ENCODE measurements at regions not wholly inside any gene's neighbourhood (a gene's known extent, or its start where the extent isn't known, plus 50 kb on each side); places are given as distances from the start of the nearest gene placed in this dataset.

DNA sequence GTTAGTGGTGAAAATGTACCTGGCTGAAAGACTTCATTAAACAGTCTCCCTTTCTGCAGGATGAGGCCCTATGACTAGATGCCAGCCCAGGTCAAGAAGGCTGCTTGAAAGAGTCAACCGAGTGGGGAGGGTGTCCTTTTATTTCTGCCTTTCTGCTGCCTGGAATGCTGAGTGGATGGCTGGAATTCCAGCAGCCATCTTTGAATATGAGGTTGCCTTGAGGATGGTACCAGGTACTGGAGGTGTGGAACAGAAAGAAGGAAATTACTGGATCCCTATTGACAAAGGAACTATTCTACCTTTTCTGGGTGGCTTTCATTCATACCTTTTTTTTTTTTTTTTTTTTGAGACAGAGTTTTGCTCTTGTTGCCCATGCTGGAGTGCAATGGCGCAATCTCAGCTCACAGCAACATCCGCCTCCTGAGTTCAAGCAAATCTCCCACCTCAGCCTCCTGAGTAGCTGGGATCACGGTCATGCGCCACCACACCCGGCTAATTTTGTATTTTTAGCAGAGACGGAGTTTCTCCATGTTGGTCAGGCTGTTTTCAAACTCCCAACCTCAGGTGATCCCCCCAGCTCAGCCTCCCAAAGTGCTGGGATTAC is 89.5 kb upstream of the SLC22A11 start:
- ATAC-seq (replicated peaks; ENCODE audit: extremely low read depth, poor library complexity, severe bottlenecking) = no peak
- Mint-ChIP-seq H3K27me3 (peaks cover 37% of the 10 kb centered on the region), H3K4me1 (no peaks in the 10 kb centered on the region), H3K36me3 (ENCODE audit: insufficient read depth) (no peaks in the 10 kb centered on the region), H3K4me3 (no peak overlapping the region), H3K27ac (ENCODE audit: low read depth) (no peak overlapping the region), H3K9me3 (peaks cover 6% of the 10 kb centered on the region)
- no peak for DNase-seq (ENCODE audit: low spot score in 2 of 2)

DNA sequence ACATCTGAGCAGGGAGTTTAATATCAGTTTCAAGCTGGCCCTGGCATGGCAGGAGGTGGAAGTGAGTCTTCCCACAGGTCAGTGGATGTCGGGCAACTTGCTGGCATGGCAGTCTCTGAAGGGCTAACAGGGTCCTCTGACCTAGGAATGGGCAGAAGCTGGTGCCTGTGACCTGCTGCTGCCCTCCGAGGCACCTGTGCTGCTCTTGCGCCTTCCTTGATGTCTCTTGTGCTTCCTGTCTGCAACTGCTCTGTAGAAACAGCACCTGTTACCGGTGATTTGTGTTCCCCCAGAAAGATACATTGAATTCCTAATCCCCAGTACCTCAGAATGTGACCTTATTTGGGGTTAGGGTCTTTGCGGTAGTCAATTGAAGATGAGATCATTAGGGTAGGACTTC is 86.5 kb upstream of the SLC22A11 start:
- Mint-ChIP-seq H3K4me1 (no peaks in the 10 kb centered on the region), H3K27me3 (peaks cover 62% of the 10 kb centered on the region), H3K4me3 (no peak overlapping the region), H3K27ac (ENCODE audit: low read depth) (no peak overlapping the region), H3K9me3 (peaks cover 6% of the 10 kb centered on the region), H3K36me3 (ENCODE audit: insufficient read depth) (no peaks in the 10 kb centered on the region)
- DNase-seq (ENCODE audit: low spot score in 2 of 2) (no peak), ATAC-seq (replicated peaks; ENCODE audit: extremely low read depth, poor library complexity, severe bottlenecking) (no peak)

DNA sequence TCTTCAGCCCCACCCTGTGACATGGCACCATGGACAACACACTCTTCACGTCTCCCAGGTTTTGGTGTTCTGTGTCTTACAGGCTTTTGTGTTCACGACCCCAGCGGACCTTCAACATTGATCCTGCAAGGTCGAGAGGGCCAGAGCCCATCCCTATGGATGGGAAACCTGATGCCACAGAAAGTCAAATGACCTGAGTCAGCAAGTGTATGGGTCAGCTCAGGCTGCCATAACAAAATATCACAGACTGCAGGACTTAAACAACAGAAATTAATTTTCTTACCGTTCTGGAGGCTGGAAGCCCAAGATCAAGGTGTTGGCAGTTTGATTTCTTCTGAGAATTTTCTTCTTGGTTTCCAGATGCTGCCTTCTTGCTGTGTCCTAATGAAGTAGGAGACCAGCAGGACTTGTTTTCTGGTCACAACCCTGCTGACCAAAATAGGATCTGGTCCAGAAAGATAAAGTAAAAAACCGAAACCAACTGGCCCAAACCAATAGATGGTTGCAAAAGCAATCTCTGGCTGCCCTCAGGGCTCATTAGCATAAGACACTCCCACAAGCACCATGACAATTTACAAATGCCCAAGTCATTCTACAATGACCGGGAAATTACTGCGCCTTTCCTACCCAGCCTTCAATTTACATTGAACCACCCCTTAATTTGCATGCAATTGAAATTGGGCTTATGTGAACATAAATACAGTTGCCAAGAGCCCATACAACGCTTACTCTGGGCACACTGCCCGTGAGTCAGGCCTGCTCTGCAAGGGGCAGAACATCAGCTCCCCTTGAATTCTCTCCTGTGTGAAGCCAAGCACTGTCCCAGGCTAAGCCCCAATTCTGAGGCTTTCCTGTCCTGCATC is 82.9 kb upstream of the SLC22A11 start:
- DNase-seq (ENCODE audit: low spot score in 2 of 2) (no peak), ATAC-seq (replicated peaks; ENCODE audit: extremely low read depth, poor library complexity, severe bottlenecking) (no peak)
- Mint-ChIP-seq H3K9me3 (peaks cover 6% of the 10 kb centered on the region), H3K4me3 (no peak overlapping the region), H3K36me3 (ENCODE audit: insufficient read depth) (no peaks in the 10 kb centered on the region), H3K27me3 (peaks cover 92% of the 10 kb centered on the region), H3K4me1 (peaks cover 5% of the 10 kb centered on the region), H3K27ac (ENCODE audit: low read depth) (no peak overlapping the region)

DNA sequence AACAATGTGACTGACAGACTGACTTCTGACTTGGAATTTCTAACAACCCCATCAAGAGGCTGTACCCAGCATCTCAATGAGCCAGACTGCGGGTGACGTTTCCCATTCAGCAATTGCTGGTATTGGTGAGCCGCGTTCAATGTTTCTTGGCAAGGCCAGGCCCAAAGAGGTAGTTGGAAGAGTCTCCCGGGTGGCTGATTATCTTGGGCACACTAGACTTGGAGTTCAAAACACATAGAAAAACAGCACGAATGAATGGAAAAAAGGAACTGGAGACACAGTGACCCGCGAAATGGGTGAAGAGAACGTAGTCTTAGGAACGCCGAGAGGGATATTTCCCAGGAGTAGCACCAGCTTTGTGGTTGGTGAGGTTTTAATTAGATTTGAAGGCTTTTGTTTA is 81.1 kb upstream of the SLC22A11 start:
- H3K27ac Mint-ChIP-seq (ENCODE audit: low read depth) = no peak overlapping the region
- peaks cover 5% of the 10 kb centered on the region for H3K4me1 Mint-ChIP-seq
- no peak overlapping the region for H3K4me3 Mint-ChIP-seq
- no peak for DNase-seq (ENCODE audit: low spot score in 2 of 2)
- no peak for ATAC-seq (replicated peaks; ENCODE audit: extremely low read depth, poor library complexity, severe bottlenecking)
- H3K9me3 Mint-ChIP-seq = peaks cover 6% of the 10 kb centered on the region
- no peaks in the 10 kb centered on the region for H3K36me3 Mint-ChIP-seq (ENCODE audit: insufficient read depth)
- H3K27me3 Mint-ChIP-seq = peaks cover 87% of the 10 kb centered on the region

DNA sequence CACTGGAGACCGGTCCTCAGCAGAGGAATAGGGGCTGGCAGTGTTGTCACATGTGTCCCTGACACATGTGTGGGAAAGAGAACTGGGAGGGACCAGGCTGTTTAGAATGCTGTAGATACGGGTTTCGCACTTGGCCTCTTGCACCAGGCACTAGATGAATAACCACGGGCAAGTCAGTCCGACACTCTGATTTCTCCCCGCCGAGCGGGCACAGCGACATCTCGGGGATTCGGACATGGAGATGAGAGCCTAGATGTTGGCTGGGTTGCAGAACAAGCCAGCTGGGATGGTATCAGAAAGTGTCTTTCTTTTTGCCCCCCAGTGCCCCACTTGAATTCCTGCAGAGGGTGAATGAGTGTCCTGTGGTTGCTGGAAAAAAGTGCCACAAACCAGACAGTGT is 80.6 kb upstream of the SLC22A11 start:
- H3K4me1 Mint-ChIP-seq = peaks cover 5% of the 10 kb centered on the region
- ATAC-seq (replicated peaks; ENCODE audit: extremely low read depth, poor library complexity, severe bottlenecking) = no peak
- H3K4me3 Mint-ChIP-seq = no peak overlapping the region
- H3K9me3 Mint-ChIP-seq = peaks cover 6% of the 10 kb centered on the region
- peaks cover 83% of the 10 kb centered on the region for H3K27me3 Mint-ChIP-seq
- H3K36me3 Mint-ChIP-seq (ENCODE audit: insufficient read depth) = no peaks in the 10 kb centered on the region
- no peak for DNase-seq (ENCODE audit: low spot score in 2 of 2)
- H3K27ac Mint-ChIP-seq (ENCODE audit: low read depth) = no peak overlapping the region

DNA sequence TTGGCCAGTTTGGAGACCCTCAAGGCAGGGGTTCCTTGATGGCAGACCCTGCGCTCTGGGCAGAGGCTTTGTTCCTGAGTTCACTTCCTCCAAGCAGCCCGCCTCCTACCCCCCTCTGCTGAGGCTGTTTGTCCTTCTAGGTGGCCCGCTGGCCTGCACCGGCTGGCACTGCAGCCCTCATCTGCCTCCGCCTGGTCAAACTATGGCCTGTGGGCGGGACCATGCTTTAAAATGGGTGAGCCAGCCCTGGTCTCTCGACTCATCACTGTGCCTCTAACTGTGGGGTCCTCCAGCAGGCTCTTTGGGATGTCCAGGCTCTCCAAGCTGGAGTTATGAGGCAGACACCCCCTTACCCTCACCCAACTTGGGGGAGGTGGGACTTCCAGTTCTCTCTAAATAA is 78.9 kb upstream of the SLC22A11 start:
- H3K4me1 Mint-ChIP-seq = peaks cover 5% of the 10 kb centered on the region
- DNase-seq (ENCODE audit: low spot score in 2 of 2) = no peak
- no peaks in the 10 kb centered on the region for H3K36me3 Mint-ChIP-seq (ENCODE audit: insufficient read depth)
- H3K4me3 Mint-ChIP-seq = no peak overlapping the region
- no peaks in the 10 kb centered on the region for H3K9me3 Mint-ChIP-seq
- no peak for ATAC-seq (replicated peaks; ENCODE audit: extremely low read depth, poor library complexity, severe bottlenecking)
- H3K27me3 Mint-ChIP-seq = peaks cover 67% of the 10 kb centered on the region
- no peak overlapping the region for H3K27ac Mint-ChIP-seq (ENCODE audit: low read depth)

DNA sequence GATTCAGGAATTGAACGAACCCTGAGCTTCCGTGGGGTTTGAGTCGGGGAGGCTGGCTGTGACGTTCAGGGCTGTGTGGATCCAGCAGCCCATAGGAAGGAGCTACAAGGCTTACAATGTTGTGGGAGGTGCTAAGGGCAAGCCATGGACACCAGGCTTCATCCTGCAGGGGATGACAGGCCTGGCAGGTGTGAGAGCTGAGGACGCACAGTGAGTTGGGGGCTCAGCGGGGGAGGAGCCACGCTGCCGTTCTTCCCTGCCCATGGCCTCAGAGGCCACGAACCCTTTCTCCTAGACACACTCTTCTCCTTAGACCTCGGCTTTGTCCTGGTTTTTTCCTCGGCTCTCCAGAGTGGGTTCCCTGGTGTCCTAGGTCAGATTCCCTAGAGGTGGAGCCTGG is 78.1 kb upstream of the SLC22A11 start:
- Mint-ChIP-seq H3K27ac (ENCODE audit: low read depth) (no peak overlapping the region), H3K36me3 (ENCODE audit: insufficient read depth) (no peaks in the 10 kb centered on the region), H3K4me1 (peaks cover 5% of the 10 kb centered on the region), H3K27me3 (peaks cover 64% of the 10 kb centered on the region), H3K9me3 (no peaks in the 10 kb centered on the region), H3K4me3 (no peak overlapping the region)
- DNase-seq (ENCODE audit: low spot score in 2 of 2) (no peak), ATAC-seq (replicated peaks; ENCODE audit: extremely low read depth, poor library complexity, severe bottlenecking) (no peak)

DNA sequence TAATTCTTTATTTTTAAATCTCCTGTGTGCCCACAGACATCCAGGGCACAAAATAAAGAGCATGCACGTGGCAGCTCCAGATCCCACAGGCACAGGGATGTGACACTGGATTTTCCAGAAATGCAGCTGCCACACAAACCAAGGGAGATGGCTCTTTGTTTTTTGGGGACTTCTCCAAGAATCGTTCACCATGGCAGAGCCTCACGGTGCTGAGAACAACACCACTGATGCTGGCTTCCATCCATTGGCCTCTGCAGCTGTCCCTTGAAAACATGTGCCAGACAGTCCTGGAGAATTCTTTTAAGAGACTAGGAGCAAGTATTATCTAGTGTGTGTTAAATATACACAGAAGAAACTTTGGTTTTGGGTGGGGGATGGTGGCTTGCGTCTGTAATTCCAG is 73.2 kb upstream of the SLC22A11 start:
- no peak overlapping the region for H3K4me3 Mint-ChIP-seq
- no peaks in the 10 kb centered on the region for H3K36me3 Mint-ChIP-seq (ENCODE audit: insufficient read depth)
- peaks cover 65% of the 10 kb centered on the region for H3K27me3 Mint-ChIP-seq
- DNase-seq (ENCODE audit: low spot score in 2 of 2) (no peak), ATAC-seq (replicated peaks; ENCODE audit: extremely low read depth, poor library complexity, severe bottlenecking) (no peak)
- peaks cover under 1% of the 10 kb centered on the region for H3K4me1 Mint-ChIP-seq
- H3K27ac Mint-ChIP-seq (ENCODE audit: low read depth) = no peak overlapping the region
- no peaks in the 10 kb centered on the region for H3K9me3 Mint-ChIP-seq

DNA sequence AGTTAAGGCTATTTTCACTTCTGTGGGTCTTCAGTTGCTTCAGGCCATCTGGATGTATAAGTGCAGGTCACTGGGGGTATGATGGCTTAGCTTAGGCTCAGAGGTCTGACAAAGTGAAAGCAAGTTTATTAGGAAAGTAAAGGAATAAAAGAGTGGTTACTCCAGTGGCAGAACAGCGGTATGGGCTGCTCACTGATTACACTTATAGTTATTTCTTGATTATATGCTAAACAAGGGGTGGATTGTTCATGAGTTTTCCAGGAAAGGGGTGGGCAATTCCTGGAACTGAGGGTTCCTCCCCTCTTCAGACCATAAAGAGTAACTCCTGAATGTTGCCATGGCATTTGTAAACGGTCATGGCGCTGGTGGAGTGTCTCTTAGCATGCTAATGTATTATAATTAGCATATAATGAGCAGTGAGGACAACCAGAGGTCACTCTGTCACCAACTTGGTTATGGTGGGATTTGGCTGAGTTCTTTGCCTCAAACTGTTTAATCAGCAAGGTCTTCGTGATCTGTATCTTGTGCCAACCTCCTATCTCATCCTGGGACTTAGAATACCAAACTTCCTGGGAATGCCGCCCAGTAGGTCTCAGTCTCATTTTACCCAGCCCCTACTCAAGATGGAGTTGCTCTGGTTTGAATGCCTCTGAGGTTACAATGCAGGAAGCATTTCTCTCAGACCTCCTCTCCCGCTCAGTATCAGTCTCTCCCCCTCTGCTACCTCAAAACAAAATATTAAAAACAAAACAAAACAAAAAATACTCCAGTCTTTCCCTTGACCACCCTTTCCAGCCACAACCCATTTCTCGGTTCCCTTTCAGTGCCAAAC is 71.3 kb upstream of the SLC22A11 start:
- ATAC-seq (replicated peaks; ENCODE audit: extremely low read depth, poor library complexity, severe bottlenecking) = no peak
- Mint-ChIP-seq H3K36me3 (ENCODE audit: insufficient read depth) (no peaks in the 10 kb centered on the region), H3K27ac (ENCODE audit: low read depth) (no peak overlapping the region), H3K4me3 (no peak overlapping the region), H3K4me1 (peaks cover 2% of the 10 kb centered on the region), H3K27me3 (peaks cover 62% of the 10 kb centered on the region), H3K9me3 (no peaks in the 10 kb centered on the region)
- DNase-seq (ENCODE audit: low spot score in 2 of 2) = no peak

DNA sequence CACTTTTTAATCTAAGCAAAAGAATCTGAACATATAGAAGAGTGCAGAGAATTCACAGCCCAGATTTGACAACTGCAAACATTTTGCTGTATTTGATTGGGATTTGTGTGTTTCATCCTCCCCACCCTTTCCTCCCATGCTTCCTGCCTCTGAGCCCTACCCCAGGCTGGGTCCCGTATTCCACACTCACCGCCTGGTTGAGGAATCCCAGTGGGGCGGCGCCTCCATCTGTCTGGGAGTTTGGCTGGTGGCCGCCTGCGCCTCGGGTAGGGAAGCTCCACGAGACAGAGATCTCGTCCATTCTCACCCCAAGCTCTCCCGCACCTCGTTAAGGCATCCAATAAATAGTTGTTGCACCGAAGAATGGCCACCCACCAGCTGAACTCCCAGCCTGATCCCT is 70.7 kb upstream of the SLC22A11 start:
- no peak for ATAC-seq (replicated peaks; ENCODE audit: extremely low read depth, poor library complexity, severe bottlenecking)
- Mint-ChIP-seq H3K36me3 (ENCODE audit: insufficient read depth) (no peaks in the 10 kb centered on the region), H3K4me3 (no peak overlapping the region), H3K27ac (ENCODE audit: low read depth) (no peak overlapping the region), H3K9me3 (no peaks in the 10 kb centered on the region), H3K4me1 (peaks cover 9% of the 10 kb centered on the region), H3K27me3 (peaks cover 68% of the 10 kb centered on the region)
- no peak for DNase-seq (ENCODE audit: low spot score in 2 of 2)

DNA sequence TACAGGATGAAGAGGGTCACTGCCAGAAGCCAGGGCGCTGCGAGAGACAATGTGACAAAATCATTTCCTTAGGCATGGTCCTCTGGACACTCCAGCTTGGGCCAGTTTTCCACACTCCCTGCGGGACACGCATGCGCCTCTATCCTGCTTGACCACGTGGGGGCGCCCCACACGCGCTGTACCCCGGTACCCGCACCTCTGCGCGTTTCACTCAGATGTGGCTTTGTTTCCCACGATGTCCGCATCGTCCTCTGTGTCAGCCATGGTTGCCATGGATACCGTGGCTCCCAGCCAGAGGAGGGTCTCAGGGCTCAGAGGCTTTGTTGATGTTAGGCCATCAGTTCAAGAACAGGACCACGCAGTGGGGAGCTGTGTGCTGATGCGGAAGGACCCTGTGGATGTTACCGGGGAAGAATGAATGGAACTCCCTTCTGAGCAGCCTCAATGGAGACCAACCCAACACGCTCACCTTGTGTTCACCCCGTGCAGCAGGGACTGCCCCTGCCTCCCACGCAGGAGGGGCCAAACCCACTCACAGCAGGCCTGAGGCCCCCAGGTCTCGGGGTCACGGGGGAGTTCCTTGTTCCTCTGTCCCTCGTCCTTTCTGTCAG is 65.8 kb upstream of the SLC22A11 start:
- no peak for DNase-seq (ENCODE audit: low spot score in 2 of 2)
- no peak overlapping the region for H3K27ac Mint-ChIP-seq (ENCODE audit: low read depth)
- H3K36me3 Mint-ChIP-seq (ENCODE audit: insufficient read depth) = no peaks in the 10 kb centered on the region
- ATAC-seq (replicated peaks; ENCODE audit: extremely low read depth, poor library complexity, severe bottlenecking) = no peak
- H3K4me1 Mint-ChIP-seq = peaks cover 19% of the 10 kb centered on the region
- H3K4me3 Mint-ChIP-seq = no peak overlapping the region
- peaks cover 86% of the 10 kb centered on the region for H3K27me3 Mint-ChIP-seq
- no peaks in the 10 kb centered on the region for H3K9me3 Mint-ChIP-seq

DNA sequence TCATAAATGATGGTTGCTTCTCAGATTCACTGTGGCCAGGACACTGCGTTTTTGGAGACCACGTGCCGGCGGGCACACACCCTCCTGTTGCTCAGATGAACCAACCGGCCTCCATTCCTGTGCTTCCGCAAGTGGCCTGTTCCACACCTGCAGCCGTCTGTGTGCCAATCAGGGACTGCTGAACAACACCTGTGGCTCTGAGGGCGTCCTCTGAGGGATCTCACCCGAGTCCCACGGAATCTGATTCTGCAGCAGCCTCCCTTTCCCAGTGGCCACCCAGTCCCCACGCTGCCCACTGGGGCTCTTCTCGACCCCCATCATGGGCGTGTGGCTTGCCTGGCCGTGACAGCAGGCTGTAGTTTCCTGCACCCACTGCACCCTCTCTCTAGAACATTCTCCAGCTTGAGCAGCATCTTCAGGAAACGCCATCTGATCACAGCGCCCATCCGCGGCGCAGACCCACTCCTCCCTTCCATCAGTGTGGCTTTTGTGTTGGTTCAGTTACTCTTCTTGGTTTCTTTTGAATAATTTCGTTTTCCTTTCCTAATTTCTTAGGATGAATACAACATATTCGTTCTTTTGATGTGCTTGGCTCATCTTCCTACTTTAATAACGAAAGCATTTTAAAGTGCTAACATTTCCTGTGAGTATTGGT is 65.1 kb upstream of the SLC22A11 start:
- peaks cover 1% of the 10 kb centered on the region for H3K36me3 Mint-ChIP-seq (ENCODE audit: insufficient read depth)
- peaks cover 82% of the 10 kb centered on the region for H3K27me3 Mint-ChIP-seq
- DNase-seq (ENCODE audit: low spot score in 2 of 2) (no peak), ATAC-seq (replicated peaks; ENCODE audit: extremely low read depth, poor library complexity, severe bottlenecking) (no peak)
- H3K27ac Mint-ChIP-seq (ENCODE audit: low read depth) = no peak overlapping the region
- no peaks in the 10 kb centered on the region for H3K9me3 Mint-ChIP-seq
- no peak overlapping the region for H3K4me3 Mint-ChIP-seq
- H3K4me1 Mint-ChIP-seq = peaks cover 19% of the 10 kb centered on the region

Measured in central memory CD8-positive, alpha-beta T cell (primary cell).